Calu3 (cell line): ENCODE measurements at regions not wholly inside any gene's neighbourhood (a gene's known extent, or its start where the extent isn't known, plus 50 kb on each side); places are given as distances from the start of the nearest gene placed in this dataset.

Experiments
- BruUV-seq: library from RNA; stranded (reverse); fragments of 400-500 nt; replicated peaks from 2 replicates; lab custom pipeline; 2021; lab: Mats Ljungman, UMichigan
- CTCF ChIA-PET: fragments of 300-600 bp; sonication (Branson Sonifier 250); formaldehyde crosslinking; loops from one replicate; lab custom pipeline; 2022; ENCODE audit warnings: antibody characterized with exemption; lab: Charles Lee
- DNase-seq: peaks from one replicate; pipeline ENCODE4 v3.0.0; 2022
- H3K27ac Mint-ChIP-seq: one replicate; pipeline ENCODE4 v1.8.0; 2022; ENCODE audit warnings: mixed read lengths; ENCODE audit not compliant: unreplicated experiment
- H3K27me3 Mint-ChIP-seq: one replicate; pipeline ENCODE4 v1.8.0; 2022; ENCODE audit warnings: mixed read lengths; ENCODE audit not compliant: unreplicated experiment
- H3K36me3 Mint-ChIP-seq: one replicate; pipeline ENCODE4 v1.8.0; 2022; ENCODE audit warnings: mild to moderate bottlenecking, moderate library complexity, mixed read lengths; ENCODE audit not compliant: insufficient read depth, unreplicated experiment
- H3K4me1 Mint-ChIP-seq: one replicate; pipeline ENCODE4 v1.8.0; 2022; ENCODE audit warnings: mild to moderate bottlenecking, low read depth, mixed read lengths; ENCODE audit not compliant: unreplicated experiment
- H3K4me3 Mint-ChIP-seq: one replicate; pipeline ENCODE4 v1.8.0; 2022; ENCODE audit warnings: mild to moderate bottlenecking, low read depth, moderate library complexity, mixed read lengths; ENCODE audit not compliant: unreplicated experiment
- H3K9me3 Mint-ChIP-seq: one replicate; pipeline ENCODE4 v1.8.0; 2022; ENCODE audit warnings: low read depth, mixed read lengths; ENCODE audit not compliant: unreplicated experiment
- CTCF ChIP-seq: fragments of 200-600 bp; IDR thresholded peaks from one replicate; pipeline ENCODE4 v1.8.0; 2022; ENCODE audit warnings: antibody characterized with exemption; ENCODE audit not compliant: unreplicated experiment
- intact Hi-C: fragments of 100-400 bp; cut with micrococcal nuclease; formaldehyde crosslinking; loops from one replicate; pipeline ENCODE4 v1.10.0; 2022; ENCODE audit not compliant: unreplicated experiment

DNA sequence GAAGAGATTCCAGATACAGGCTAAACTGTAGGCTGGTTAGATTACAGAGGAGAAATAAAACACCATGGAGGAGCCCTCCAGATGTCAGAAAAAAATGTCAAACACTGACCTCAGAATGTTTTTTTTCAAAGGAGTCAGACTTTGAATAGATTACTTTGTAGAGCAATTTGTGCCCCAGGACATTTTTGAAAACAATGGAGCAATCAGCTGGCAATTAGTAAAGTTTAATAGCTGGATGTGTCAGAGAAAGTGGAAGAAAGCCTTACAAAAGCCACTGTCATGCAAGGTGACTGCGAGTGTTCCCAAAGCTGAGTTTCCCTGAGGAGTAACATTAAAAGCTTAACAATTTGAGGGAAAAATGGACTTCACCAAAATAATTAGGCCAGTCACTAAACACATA is 417.8 kb upstream of the CTNND2 start:
- intact Hi-C loops: no loop called here
- Mint-ChIP-seq H3K4me3 (no peak overlapping the region), H3K27ac (no peak overlapping the region), H3K4me1 (no peaks in the 10 kb centered on the region), H3K9me3 (peaks cover 14% of the 10 kb centered on the region), H3K36me3 (no peaks in the 10 kb centered on the region), H3K27me3 (no peaks in the 10 kb centered on the region)
- TF ChIP-seq CTCF: no peak
- BruUV-seq: no TSS peak
- CTCF ChIA-PET: no interaction called here
- DNase-seq: no peak

- Mint-ChIP-seq H3K27me3 (no peaks in the 10 kb centered on the region), H3K4me1 (no peaks in the 10 kb centered on the region), H3K36me3 (no peaks in the 10 kb centered on the region), H3K4me3 (no peak overlapping the region), H3K9me3 (peaks cover 17% of the 10 kb centered on the region), H3K27ac (no peak overlapping the region)
- intact Hi-C loops: no loop called here
- no peak for DNase-seq
- TF ChIP-seq CTCF: no peak
- CTCF ChIA-PET: no interaction called here
- no TSS peak for BruUV-seq
Observed at GRCh38 chr5:12320331-12320730, 416.1 kb upstream of the CTNND2 start.

- Mint-ChIP-seq H3K27me3 (no peaks in the 10 kb centered on the region), H3K4me1 (no peaks in the 10 kb centered on the region), H3K27ac (no peak overlapping the region), H3K4me3 (no peak overlapping the region), H3K36me3 (no peaks in the 10 kb centered on the region), H3K9me3 (peaks cover 14% of the 10 kb centered on the region)
- CTCF ChIA-PET: no interaction called here
- BruUV-seq: no TSS peak
- DNase-seq: no peak
- intact Hi-C loops: no loop called here
- no peak for TF ChIP-seq CTCF
Observed at GRCh38 chr5:12316812-12317211, 412.6 kb upstream of the CTNND2 start.

DNA sequence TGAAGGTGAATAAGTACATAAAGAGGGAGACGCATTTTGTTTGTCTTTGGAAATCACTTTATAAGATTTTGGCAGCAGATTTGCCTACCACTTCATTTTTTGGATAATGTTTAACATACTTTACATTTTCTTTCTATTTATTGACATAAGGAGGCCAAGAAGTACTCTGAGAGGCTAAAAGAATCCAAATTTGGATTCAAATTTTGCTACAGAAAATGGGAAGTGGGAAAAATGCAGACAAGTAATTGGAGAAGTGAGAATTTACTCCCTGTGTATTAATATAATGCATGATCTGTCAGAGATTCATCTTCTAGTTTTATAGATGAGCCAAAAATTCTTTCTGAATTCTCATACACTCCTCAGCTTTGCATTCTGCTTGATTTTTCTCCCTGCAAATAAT is 411.2 kb upstream of the CTNND2 start:
- TF ChIP-seq CTCF: no peak
- Mint-ChIP-seq H3K4me1 (no peaks in the 10 kb centered on the region), H3K9me3 (peaks cover 11% of the 10 kb centered on the region), H3K27ac (no peak overlapping the region), H3K27me3 (no peaks in the 10 kb centered on the region), H3K4me3 (no peak overlapping the region), H3K36me3 (no peaks in the 10 kb centered on the region)
- DNase-seq: no peak
- CTCF ChIA-PET: no interaction called here
- intact Hi-C loops: no loop called here
- BruUV-seq: no TSS peak
